ENCODE measurements at regions not wholly inside any gene's neighbourhood (a gene's known extent, or its start where the extent isn't known, plus 50 kb on each side); places are given as distances from the start of the nearest gene placed in this dataset.

DNA sequence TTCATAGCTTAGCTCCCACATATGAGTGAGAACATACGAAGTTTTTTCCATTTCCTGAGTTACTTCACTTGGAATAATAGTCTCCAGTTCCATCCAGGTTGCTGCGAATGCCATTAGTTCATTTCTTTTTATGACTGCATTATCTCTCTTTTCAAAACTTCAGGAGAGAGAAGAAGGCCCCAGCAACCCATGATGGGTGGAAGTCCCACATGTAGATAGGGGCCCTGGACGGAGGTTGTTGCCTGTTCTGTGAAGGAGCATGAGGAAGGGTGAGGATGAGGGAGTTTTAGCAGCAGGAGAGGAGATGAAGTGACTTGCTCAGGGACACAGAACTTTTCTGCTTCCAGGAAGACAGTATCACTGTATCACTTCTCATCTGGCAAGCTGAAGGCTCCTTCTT is 102.2 kb upstream of the KLF4 start:
- TF ChIP-seq EZH2phosphoT487 (IDR thresholded peaks at IDR 0.05; ENCODE audit: low read depth) = no peak
- TF ChIP-seq, protein P1, sequence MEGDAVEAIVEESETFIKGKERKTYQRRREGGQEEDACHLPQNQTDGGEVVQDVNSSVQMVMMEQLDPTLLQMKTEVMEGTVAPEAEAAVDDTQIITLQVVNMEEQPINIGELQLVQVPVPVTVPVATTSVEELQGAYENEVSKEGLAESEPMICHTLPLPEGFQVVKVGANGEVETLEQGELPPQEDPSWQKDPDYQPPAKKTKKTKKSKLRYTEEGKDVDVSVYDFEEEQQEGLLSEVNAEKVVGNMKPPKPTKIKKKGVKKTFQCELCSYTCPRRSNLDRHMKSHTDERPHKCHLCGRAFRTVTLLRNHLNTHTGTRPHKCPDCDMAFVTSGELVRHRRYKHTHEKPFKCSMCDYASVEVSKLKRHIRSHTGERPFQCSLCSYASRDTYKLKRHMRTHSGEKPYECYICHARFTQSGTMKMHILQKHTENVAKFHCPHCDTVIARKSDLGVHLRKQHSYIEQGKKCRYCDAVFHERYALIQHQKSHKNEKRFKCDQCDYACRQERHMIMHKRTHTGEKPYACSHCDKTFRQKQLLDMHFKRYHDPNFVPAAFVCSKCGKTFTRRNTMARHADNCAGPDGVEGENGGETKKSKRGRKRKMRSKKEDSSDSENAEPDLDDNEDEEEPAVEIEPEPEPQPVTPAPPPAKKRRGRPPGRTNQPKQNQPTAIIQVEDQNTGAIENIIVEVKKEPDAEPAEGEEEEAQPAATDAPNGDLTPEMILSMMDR (IDR thresholded peaks at IDR 0.05; ENCODE audit: low read depth, low read length) = no peak
